GM12872 (cell line): ENCODE measurements at regions not wholly inside any gene's neighbourhood (a gene's known extent, or its start where the extent isn't known, plus 50 kb on each side); places are given as distances from the start of the nearest gene placed in this dataset.

Experiments
- CTCF ChIP-seq: IDR thresholded peaks from 3 replicates; pipeline ENCODE4 v1.5.1; 2011; ENCODE audit warnings: low read depth, mild to moderate bottlenecking, low read length, moderate library complexity; ENCODE audit not compliant: insufficient read depth

DNA sequence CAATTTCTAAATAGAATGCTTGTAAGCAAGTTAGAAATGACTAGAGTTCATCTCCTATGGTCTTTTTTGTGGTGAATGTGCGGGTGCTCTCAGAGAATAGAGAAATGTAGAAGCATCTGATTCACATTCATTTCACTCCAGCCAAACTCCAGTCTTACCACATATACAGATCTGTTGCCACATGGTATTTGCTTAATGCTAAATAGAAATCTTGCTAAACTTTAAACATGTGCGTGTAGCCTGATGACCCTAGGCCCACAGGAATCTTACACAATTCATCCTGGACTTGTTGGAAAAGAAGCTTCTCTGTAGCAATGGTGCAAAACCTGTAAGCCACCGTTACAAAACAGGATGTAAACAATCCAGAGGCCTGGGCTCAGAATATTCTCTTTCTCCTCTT, 135.2 kb downstream of the PCSK1 start:
- no peak for TF ChIP-seq CTCF

DNA sequence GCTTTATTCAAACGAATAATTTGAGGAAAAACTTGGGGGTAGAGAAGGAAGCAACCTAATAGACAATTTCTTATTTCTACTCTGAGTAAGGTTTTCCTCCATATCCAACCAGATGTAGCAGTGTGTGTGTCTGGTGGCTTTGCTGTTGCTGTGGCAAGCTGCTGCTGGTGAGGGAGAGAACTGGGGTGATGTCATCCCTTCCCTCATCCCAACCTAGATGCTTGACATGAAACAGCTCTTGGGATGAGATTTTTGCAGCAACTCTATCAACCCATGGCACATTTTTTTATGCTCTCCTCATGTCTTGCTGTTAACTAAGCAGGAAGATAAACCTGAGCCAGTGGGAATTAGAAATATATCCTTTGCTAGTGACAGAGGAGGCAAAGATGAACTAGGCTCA, 135.8 kb downstream of the PCSK1 start:
- no peak for TF ChIP-seq CTCF

DNA sequence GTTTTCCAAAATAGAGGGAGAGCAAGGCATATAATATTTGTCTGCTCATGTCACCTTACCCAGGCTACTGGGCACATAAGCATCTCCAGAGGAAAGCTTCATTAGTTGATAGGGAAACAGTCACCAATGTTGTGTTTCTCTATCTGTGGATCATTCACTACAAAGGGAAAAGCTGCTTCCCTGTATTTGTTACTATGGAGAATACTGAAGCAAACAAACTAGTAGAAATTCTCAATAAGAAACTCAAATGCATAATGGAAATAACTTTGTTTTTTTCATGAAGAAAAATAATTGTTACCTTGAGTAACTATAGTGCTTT, 138.2 kb downstream of the PCSK1 start:
- TF ChIP-seq CTCF, result no peak

DNA sequence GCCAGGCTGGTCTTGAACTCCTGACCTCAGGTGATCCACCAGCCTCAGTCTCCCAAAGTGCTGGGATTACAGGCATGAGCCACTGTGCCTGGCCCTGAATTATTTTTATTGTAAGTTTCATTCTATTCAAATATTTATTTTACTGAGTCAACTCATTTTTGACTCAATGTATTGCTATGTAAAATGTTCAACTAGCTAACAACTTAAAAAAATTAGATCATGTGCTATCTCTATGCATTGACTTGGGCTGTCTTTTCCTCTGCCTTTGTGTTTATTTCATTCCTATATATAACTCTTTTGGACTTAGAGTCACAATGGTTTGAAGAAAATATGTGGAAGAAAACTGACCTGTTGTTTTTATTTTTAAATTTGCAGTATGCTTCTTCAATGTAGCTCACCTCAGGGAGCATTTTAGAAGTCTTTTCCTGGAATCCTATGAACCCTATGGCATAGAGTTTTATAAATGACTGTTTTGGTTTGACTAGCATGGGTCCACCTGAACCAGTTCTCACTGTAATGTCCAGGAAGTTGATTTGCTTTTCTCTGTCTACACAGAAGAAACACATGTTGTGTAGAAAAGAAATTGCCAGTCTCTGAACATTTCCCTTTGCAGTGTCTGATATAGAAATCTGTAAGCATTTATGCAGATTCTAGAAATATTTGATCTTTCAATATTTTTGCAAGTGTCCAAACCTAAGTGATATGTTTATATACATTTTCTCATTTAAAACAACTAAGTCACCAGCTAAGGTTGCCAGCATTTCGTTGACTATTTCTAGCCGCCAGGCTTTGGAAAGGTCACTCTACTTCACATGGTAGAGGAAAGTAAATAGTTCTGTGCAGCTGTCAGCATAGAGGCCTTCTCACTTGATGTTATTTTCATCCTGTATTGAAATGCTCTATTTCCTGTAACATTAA, 138.8 kb downstream of the PCSK1 start:
- no peak for TF ChIP-seq CTCF

DNA sequence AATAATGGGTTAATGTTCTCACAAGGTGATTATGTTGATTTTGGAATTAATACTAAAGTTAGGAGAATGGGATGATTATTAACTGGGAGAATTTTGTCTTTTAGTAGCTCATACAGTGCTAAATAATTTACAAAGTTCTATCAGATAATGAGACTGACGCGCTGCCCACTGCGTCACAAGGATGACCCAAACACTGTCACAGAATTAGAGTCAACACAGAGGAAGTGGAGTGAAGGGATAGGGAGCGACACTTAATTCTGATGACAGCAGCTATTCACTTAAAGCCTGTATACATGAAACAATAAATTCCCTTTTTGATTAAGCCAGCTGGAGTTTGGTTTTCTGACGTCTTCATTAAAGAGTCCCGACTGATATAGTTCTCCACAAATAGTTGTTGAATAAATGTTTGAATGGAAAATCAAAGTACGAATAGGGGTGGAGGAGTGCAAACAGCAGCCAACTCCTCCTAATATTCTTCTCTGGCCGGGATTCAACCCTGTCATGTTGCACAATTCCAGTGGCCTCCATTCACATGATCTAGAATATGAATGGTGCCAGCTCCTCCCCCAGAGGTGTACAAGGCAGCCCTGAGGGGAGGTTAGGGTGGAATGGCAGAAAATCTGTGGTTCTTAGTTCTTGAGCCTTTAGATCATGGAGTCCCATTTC, 140.3 kb downstream of the PCSK1 start:
- no peak for TF ChIP-seq CTCF

DNA sequence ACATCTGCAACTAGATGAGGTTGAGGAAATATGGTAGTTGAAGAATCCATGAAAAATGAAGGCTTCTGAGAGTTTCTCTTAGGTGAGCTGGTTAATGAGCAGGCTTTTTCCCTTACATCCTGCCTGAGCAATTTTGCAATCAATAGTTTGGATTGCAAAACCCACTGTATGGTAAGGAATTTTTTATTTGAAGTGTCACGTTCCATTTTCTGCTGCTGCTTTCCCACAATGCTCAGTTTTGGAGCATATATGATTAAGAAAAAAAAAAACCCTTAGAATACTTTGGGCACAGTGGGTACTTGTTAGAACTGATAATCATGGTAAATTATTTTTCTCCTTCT, 144.2 kb downstream of the PCSK1 start:
- no peak for TF ChIP-seq CTCF

DNA sequence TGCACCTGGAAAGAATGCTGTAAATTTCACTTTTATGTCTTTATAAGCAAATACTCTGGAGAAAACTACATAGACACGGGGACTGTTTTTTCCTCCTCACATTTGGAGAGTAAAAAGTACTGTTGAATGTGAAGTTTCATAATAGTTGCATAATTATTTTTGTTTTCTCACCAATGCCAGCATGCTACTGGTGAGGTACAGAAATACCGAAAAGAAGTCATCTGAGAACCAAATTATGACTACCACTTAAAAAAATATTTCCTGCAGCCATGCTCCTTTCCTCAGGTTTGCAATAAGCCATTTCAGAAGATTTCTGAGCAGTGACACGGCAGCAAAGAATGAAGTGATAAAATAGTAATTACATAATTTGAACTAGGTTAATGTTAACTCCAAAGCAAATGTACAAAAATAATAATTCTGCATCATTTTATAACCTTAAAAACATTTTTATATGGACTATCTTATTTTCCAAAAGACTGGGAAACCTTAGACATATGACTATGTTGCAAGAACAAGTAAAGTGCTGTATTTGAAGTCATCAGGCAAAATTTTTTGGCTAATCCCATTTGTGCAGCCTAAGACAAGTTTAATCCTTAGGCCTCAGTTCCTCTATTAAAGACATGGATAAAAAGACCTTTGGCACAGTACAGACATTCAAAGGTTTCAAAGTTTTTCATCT, 144.7 kb downstream of the PCSK1 start:
- no peak for TF ChIP-seq CTCF
